Calu3 (cell line): ENCODE measurements at regions not wholly inside any gene's neighbourhood (a gene's known extent, or its start where the extent isn't known, plus 50 kb on each side); places are given as distances from the start of the nearest gene placed in this dataset.

Experiments used
- BruUV-seq: library from RNA; stranded (reverse); fragments of 400-500 nt; replicated peaks from 2 replicates; lab custom pipeline; 2021; lab: Mats Ljungman, UMichigan
- CTCF ChIA-PET: fragments of 300-600 bp; sonication (Branson Sonifier 250); formaldehyde crosslinking; loops from one replicate; lab custom pipeline; 2022; ENCODE audit warnings: antibody characterized with exemption; lab: Charles Lee
- DNase-seq: peaks from one replicate; pipeline ENCODE4 v3.0.0; 2022
- H3K27ac Mint-ChIP-seq: one replicate; pipeline ENCODE4 v1.8.0; 2022; ENCODE audit warnings: mixed read lengths; ENCODE audit not compliant: unreplicated experiment
- H3K27me3 Mint-ChIP-seq: one replicate; pipeline ENCODE4 v1.8.0; 2022; ENCODE audit warnings: mixed read lengths; ENCODE audit not compliant: unreplicated experiment
- H3K36me3 Mint-ChIP-seq: one replicate; pipeline ENCODE4 v1.8.0; 2022; ENCODE audit warnings: mild to moderate bottlenecking, moderate library complexity, mixed read lengths; ENCODE audit not compliant: insufficient read depth, unreplicated experiment
- H3K4me1 Mint-ChIP-seq: one replicate; pipeline ENCODE4 v1.8.0; 2022; ENCODE audit warnings: mild to moderate bottlenecking, low read depth, mixed read lengths; ENCODE audit not compliant: unreplicated experiment
- H3K4me3 Mint-ChIP-seq: one replicate; pipeline ENCODE4 v1.8.0; 2022; ENCODE audit warnings: mild to moderate bottlenecking, low read depth, moderate library complexity, mixed read lengths; ENCODE audit not compliant: unreplicated experiment
- H3K9me3 Mint-ChIP-seq: one replicate; pipeline ENCODE4 v1.8.0; 2022; ENCODE audit warnings: low read depth, mixed read lengths; ENCODE audit not compliant: unreplicated experiment
- intact Hi-C: fragments of 100-400 bp; cut with micrococcal nuclease; formaldehyde crosslinking; loops from one replicate; pipeline ENCODE4 v1.10.0; 2022; ENCODE audit not compliant: unreplicated experiment
- TF ChIP-seq, protein P1 (sequence below): fragments of 200-600 bp; IDR thresholded peaks from one replicate; pipeline ENCODE4 v1.8.0; 2022; ENCODE audit warnings: antibody characterized with exemption; ENCODE audit not compliant: unreplicated experiment

DNA sequence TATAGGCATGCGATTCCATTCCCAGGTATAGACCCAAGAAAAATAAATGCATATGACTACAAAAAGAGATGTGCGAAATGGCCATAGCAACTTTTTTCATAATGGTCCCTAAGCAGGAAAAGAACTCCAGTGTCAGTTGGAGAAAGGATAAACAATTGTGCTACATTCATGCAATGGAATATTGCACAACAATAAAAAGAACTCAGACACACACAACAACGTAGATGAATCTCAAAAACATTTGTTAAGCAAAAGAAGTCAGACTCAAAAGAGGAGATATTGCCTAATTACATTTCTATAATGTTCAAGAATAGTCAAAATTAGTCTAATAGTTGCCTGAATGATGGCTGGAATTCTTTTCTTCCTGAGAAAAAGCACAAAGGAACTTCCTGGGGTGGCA lies 141.1 kb upstream of the GLI3 start:
- DNase-seq = no peak
- TF ChIP-seq, protein P1, sequence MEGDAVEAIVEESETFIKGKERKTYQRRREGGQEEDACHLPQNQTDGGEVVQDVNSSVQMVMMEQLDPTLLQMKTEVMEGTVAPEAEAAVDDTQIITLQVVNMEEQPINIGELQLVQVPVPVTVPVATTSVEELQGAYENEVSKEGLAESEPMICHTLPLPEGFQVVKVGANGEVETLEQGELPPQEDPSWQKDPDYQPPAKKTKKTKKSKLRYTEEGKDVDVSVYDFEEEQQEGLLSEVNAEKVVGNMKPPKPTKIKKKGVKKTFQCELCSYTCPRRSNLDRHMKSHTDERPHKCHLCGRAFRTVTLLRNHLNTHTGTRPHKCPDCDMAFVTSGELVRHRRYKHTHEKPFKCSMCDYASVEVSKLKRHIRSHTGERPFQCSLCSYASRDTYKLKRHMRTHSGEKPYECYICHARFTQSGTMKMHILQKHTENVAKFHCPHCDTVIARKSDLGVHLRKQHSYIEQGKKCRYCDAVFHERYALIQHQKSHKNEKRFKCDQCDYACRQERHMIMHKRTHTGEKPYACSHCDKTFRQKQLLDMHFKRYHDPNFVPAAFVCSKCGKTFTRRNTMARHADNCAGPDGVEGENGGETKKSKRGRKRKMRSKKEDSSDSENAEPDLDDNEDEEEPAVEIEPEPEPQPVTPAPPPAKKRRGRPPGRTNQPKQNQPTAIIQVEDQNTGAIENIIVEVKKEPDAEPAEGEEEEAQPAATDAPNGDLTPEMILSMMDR = no peak
- H3K4me3 Mint-ChIP-seq = no peak overlapping the region
- CTCF ChIA-PET = no interaction called here
- intact Hi-C loops = no loop called here
- no peaks in the 10 kb centered on the region for H3K4me1 Mint-ChIP-seq
- no peak overlapping the region for H3K27ac Mint-ChIP-seq
- no TSS peak for BruUV-seq
- H3K27me3 Mint-ChIP-seq = no peaks in the 10 kb centered on the region
- no peaks in the 10 kb centered on the region for H3K36me3 Mint-ChIP-seq
- H3K9me3 Mint-ChIP-seq = peaks cover 10% of the 10 kb centered on the region

DNA sequence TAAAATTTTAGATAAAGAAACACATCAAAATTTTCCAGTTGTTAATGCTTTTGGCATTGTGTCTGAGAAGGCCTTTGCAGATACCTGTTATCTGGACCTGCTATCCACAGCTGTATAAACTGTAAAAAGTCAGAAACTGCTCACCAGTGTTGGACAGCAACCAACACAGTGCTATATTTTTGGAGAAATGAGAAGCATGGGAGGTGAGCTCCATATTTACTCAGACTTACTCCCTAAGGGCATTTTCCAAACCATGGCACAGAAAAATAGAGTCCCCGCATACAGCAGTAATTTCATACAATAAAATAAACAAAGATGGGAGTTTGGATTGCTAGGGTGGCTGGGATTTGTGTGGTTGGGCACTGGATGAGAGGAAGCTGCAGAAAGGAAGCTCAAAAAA lies 136.3 kb upstream of the GLI3 start:
- Mint-ChIP-seq H3K27ac (no peak overlapping the region), H3K36me3 (no peaks in the 10 kb centered on the region), H3K9me3 (peaks cover 8% of the 10 kb centered on the region), H3K27me3 (no peaks in the 10 kb centered on the region), H3K4me1 (no peaks in the 10 kb centered on the region), H3K4me3 (no peak overlapping the region)
- DNase-seq = no peak
- BruUV-seq = no TSS peak
- CTCF ChIA-PET = interaction anchor here (0.6 kb wide), 1 partner anchor 110 kb away, joined by 3 read pairs; no protein-coding TSS in a partner anchor
- TF ChIP-seq, protein P1 = no peak
- intact Hi-C loops = no loop called here

DNA sequence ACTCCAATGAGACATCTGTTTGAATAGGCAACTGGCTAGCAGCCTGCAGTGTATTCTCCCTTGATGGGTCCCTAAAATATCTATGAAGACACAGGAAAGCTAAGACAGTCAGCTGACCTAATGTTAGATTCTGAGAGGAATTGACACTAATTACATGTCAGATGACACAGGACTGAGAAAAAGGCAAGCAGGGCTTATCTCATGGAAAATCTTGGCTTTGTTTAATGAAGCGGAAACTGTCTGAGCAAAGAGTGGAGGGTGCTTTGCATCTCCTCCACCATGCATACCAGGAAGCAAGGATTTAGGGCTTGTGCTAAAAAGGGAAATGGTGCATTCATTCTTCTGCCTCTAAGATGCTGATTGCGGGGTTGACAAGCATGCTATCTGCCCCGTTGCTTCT lies 135.5 kb upstream of the GLI3 start:
- peaks cover 10% of the 10 kb centered on the region for H3K9me3 Mint-ChIP-seq
- BruUV-seq = no TSS peak
- TF ChIP-seq, protein P1 = no peak
- H3K27ac Mint-ChIP-seq = no peak overlapping the region
- CTCF ChIA-PET = no interaction called here
- H3K36me3 Mint-ChIP-seq = no peaks in the 10 kb centered on the region
- H3K4me3 Mint-ChIP-seq = no peak overlapping the region
- no peak for DNase-seq
- intact Hi-C loops = no loop called here
- no peaks in the 10 kb centered on the region for H3K4me1 Mint-ChIP-seq
- H3K27me3 Mint-ChIP-seq = no peaks in the 10 kb centered on the region

- Mint-ChIP-seq H3K4me1 (no peaks in the 10 kb centered on the region), H3K27me3 (no peaks in the 10 kb centered on the region), H3K9me3 (peaks cover 14% of the 10 kb centered on the region), H3K36me3 (no peaks in the 10 kb centered on the region), H3K27ac (no peak overlapping the region), H3K4me3 (no peak overlapping the region)
- intact Hi-C loops = no loop called here
- BruUV-seq = no TSS peak
- CTCF ChIA-PET = no interaction called here
- TF ChIP-seq, protein P1 = no peak
- DNase-seq = no peak
Observed at GRCh38 chr7:42359946-42360345, 122.9 kb upstream of the GLI3 start.
